Fibroblast of pulmonary artery (primary cell): ENCODE measurements at regions not wholly inside any gene's neighbourhood (a gene's known extent, or its start where the extent isn't known, plus 50 kb on each side); places are given as distances from the start of the nearest gene placed in this dataset.

Source experiments
- DNase-seq: peaks from one replicate; pipeline ENCODE4 v3.0.0-alpha.2; 2010; ENCODE audit warnings: low read depth
- H3K4me3 ChIP-seq: replicated peaks from 2 replicates; pipeline ENCODE4 v1.5.1; 2011; ENCODE audit warnings: low read depth, mild to moderate bottlenecking, control low read depth, low read length, moderate library complexity
- CTCF ChIP-seq: IDR thresholded peaks from 2 replicates; pipeline ENCODE4 v1.5.1; 2011; ENCODE audit warnings: mild to moderate bottlenecking, control low read depth, low read length, inconsistent platforms; ENCODE audit errors: missing control alignments

GRCh38 chr4:23631255-23631950 is 258.4 kb downstream of the PPARGC1A start:
- H3K4me3 ChIP-seq: no peak overlapping the region
- no peak for DNase-seq
- TF ChIP-seq CTCF: no peak

- TF ChIP-seq CTCF: no peak
- DNase-seq: no peak
- no peak overlapping the region for H3K4me3 ChIP-seq
Observed at GRCh38 chr4:23630110-23630509, 259.7 kb downstream of the PPARGC1A start.

DNA sequence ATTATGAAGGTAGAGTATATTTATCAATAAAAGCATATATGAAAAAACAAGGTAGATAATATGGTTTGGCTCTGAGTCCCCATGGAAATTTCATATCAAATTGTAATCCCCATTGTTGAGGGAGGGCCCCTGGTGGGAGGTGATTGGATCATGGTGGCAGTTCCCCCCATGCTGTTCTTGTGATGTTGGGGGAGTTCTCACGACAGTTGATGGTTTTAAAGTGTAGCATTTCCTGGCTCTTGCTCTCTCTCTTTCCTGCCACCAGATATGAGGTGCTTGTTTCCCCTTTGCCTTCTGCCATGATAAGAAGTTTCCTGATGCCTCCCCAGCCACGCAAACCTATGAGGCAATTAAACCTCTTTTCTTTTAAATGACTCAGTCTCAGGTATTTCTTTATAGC is 260.4 kb downstream of the PPARGC1A start:
- no peak for DNase-seq
- no peak for TF ChIP-seq CTCF
- no peak overlapping the region for H3K4me3 ChIP-seq

GRCh38 chr4:23614284-23614892 is 275.5 kb downstream of the PPARGC1A start:
- H3K4me3 ChIP-seq: no peak overlapping the region
- DNase-seq: peak; percentile 58
- TF ChIP-seq CTCF: peak; percentile 49

- H3K4me3 ChIP-seq: no peak overlapping the region
- DNase-seq: no peak
- no peak for TF ChIP-seq CTCF
Observed at GRCh38 chr4:23613782-23614181, 276.1 kb downstream of the PPARGC1A start.

GRCh38 chr4:23602720-23603119 is 287.1 kb downstream of the PPARGC1A start:
- no peak for TF ChIP-seq CTCF

DNA sequence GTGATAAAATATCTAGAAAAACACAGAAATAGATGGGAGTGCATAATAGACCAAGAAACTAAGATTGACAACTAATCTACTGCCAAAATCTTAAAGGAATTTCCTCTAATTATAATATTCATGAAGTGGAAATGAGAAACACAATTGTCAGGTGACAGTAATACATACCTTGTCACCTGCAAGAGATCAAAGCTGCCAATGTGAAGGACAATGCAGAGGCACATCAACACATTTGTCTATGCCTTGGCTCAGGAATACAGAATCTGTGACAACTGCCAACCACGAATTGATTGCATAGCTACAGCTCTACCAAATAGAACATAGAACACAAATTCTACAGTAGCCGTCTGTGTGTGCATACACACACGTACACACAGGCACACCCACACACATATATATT is 295.7 kb downstream of the PPARGC1A start:
- TF ChIP-seq CTCF: no peak

More at GRCh38 chr4:23602720-23603119, 287.1 kb downstream of the PPARGC1A start:
- no peak for DNase-seq
- H3K4me3 ChIP-seq: no peak overlapping the region

More for the DNA sequence above, 295.7 kb downstream of the PPARGC1A start:
- H3K4me3 ChIP-seq: no peak overlapping the region
- no peak for DNase-seq
